ENCODE measurements at regions not wholly inside any gene's neighbourhood (a gene's known extent, or its start where the extent isn't known, plus 50 kb on each side); places are given as distances from the start of the nearest gene placed in this dataset.

DNA sequence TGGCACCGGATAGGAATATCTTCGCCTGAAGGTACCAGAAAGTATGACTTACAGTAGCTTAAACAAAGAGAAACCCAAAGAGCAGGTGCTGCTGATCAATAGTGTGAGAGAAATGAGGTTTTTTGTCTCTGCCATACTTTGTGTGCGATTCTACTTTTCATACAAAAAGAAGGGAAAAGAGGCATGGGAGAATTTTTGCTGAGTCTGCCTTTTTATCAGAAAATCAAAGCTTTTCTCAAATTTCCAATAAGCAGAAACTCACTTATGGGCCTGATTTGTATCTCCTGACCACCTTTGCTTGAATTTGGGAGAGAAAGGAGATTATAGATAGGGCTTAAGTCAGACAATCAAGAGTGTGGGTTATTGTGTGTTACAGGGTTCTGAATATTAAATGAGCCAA is 65.5 kb upstream of the TAF11L2 start (continued):
- TF ChIP-seq, protein P1, sequence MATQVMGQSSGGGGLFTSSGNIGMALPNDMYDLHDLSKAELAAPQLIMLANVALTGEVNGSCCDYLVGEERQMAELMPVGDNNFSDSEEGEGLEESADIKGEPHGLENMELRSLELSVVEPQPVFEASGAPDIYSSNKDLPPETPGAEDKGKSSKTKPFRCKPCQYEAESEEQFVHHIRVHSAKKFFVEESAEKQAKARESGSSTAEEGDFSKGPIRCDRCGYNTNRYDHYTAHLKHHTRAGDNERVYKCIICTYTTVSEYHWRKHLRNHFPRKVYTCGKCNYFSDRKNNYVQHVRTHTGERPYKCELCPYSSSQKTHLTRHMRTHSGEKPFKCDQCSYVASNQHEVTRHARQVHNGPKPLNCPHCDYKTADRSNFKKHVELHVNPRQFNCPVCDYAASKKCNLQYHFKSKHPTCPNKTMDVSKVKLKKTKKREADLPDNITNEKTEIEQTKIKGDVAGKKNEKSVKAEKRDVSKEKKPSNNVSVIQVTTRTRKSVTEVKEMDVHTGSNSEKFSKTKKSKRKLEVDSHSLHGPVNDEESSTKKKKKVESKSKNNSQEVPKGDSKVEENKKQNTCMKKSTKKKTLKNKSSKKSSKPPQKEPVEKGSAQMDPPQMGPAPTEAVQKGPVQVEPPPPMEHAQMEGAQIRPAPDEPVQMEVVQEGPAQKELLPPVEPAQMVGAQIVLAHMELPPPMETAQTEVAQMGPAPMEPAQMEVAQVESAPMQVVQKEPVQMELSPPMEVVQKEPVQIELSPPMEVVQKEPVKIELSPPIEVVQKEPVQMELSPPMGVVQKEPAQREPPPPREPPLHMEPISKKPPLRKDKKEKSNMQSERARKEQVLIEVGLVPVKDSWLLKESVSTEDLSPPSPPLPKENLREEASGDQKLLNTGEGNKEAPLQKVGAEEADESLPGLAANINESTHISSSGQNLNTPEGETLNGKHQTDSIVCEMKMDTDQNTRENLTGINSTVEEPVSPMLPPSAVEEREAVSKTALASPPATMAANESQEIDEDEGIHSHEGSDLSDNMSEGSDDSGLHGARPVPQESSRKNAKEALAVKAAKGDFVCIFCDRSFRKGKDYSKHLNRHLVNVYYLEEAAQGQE (IDR thresholded peaks at IDR 0.05; ENCODE audit: unreplicated experiment): no peak
- no peak for TF ChIP-seq POLR2AphosphoS5 (IDR thresholded peaks at IDR 0.05; ENCODE audit: low read depth)

DNA sequence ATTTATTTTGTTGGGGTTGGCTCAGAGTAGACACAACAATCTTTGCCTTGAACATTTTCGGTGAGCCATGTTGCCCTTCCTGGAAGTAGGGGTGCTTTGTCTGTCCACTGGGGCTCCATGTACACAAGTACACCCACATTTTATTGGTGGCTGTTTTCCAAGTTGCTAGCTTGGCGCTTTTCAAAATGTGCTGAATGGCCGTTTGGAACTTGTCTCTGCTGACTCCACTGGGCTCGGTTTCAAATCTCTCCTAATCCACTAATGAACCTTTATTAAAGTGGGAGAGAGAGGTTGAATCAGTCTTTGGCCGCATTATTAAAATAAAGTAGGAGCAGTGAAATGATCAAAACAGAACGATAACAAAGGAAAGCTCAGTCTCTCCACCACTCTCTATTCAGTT is 64.6 kb upstream of the TAF11L2 start:
- DNase-seq (ENCODE audit: low spot score) (no peak), ATAC-seq (no peak)
- Histone ChIP-seq H3K9me2 (ENCODE audit: insufficient read depth) (peaks cover 4% of the 10 kb centered on the region; the same call in 1 of the 2 replicates), H2AFZ (no peak overlapping the region), H3K4me2 (no peak overlapping the region), H3K4me1 (ENCODE audit: insufficient read depth) (peaks cover 17% of the 10 kb centered on the region), H3K27ac (ENCODE audit: low read depth) (no peak overlapping the region), H3K4me3 (no peak overlapping the region), H3F3A (replicated peaks; ENCODE audit: low read depth) (no peaks in the 10 kb centered on the region), H3K79me2 (replicated peaks; ENCODE audit: insufficient read depth) (no peaks in the 10 kb centered on the region), H3K36me3 (ENCODE audit: insufficient read depth) (no peaks in the 10 kb centered on the region), H3K27me3 (ENCODE audit: insufficient read depth) (no peaks in the 10 kb centered on the region), H4K20me1 (replicated peaks; ENCODE audit: insufficient read depth) (no peaks in the 10 kb centered on the region)
- no peak for TF ChIP-seq EZH2 (IDR thresholded peaks at IDR 0.05; ENCODE audit: low read depth, unreplicated experiment)
- no peak overlapping the region for H3K27ac Mint-ChIP-seq
- peaks cover 14% of the 10 kb centered on the region for H3K4me1 Mint-ChIP-seq
- no peaks in the 10 kb centered on the region; the same call in 2 of the 3 replicates for H3K9me3 Mint-ChIP-seq
- no peaks in the 10 kb centered on the region for H3K27me3 Mint-ChIP-seq (ENCODE audit: insufficient read depth, low read depth, poor library complexity)
- H3K36me3 Mint-ChIP-seq (ENCODE audit: low read depth): no peaks in the 10 kb centered on the region
- no peak overlapping the region for H3K4me3 Mint-ChIP-seq

DNA sequence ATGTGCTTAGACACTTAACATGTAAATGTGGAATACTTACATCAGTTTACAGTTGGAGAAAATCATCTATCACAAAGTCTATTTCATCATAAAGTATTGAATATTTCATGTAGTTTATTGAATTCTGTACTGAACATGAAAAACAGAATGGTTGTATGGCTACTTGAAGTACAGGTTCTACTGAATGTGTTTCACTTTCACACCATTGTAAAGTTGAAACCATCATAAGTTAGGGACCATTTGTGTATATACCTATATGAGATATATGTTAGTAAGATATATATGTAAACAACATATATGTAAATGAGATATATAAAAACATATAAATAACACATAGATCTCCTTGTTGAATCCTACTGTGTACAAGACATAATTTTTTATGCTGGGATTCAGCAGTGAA is 63.0 kb upstream of the TAF11L2 start:
- Mint-ChIP-seq H3K27me3 (ENCODE audit: insufficient read depth, low read depth, poor library complexity) (no peaks in the 10 kb centered on the region), H3K9me3 (no peaks in the 10 kb centered on the region; the same call in 2 of the 3 replicates), H3K36me3 (ENCODE audit: low read depth) (no peaks in the 10 kb centered on the region), H3K4me3 (no peak overlapping the region), H3K27ac (no peak overlapping the region), H3K4me1 (peaks cover 7% of the 10 kb centered on the region; the same call in 1 of the 3 replicates)
- Histone ChIP-seq H4K20me1 (replicated peaks; ENCODE audit: insufficient read depth) (no peaks in the 10 kb centered on the region), H3K27ac (ENCODE audit: low read depth) (no peak overlapping the region), H3F3A (replicated peaks; ENCODE audit: low read depth) (no peaks in the 10 kb centered on the region), H3K27me3 (ENCODE audit: insufficient read depth) (no peaks in the 10 kb centered on the region), H3K4me1 (ENCODE audit: insufficient read depth) (peaks cover 13% of the 10 kb centered on the region; the same call in 1 of the 2 replicates), H3K36me3 (ENCODE audit: insufficient read depth) (no peaks in the 10 kb centered on the region), H3K9me2 (ENCODE audit: insufficient read depth) (no peaks in the 10 kb centered on the region), H2AFZ (no peak overlapping the region), H3K4me3 (no peak overlapping the region), H3K79me2 (replicated peaks; ENCODE audit: insufficient read depth) (no peaks in the 10 kb centered on the region), H3K4me2 (no peak overlapping the region)
- no peak for ATAC-seq
- DNase-seq (ENCODE audit: low spot score): no peak
- TF ChIP-seq, protein P2, sequence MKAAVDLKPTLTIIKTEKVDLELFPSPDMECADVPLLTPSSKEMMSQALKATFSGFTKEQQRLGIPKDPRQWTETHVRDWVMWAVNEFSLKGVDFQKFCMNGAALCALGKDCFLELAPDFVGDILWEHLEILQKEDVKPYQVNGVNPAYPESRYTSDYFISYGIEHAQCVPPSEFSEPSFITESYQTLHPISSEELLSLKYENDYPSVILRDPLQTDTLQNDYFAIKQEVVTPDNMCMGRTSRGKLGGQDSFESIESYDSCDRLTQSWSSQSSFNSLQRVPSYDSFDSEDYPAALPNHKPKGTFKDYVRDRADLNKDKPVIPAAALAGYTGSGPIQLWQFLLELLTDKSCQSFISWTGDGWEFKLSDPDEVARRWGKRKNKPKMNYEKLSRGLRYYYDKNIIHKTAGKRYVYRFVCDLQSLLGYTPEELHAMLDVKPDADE (IDR thresholded peaks at IDR 0.05): no peak
- TF ChIP-seq EZH2phosphoT487 (IDR thresholded peaks at IDR 0.05; ENCODE audit: unreplicated experiment) (no peak), ZNF331 (CRISPR knock-in tag; IDR thresholded peaks at IDR 0.05; ENCODE audit: low read depth) (no peak), POLR2AphosphoS5 (IDR thresholded peaks at IDR 0.05; ENCODE audit: low read depth) (no peak), JUNB (IDR thresholded peaks at IDR 0.05; ENCODE audit: unreplicated experiment) (no peak), STAT1 (IDR thresholded peaks at IDR 0.05; ENCODE audit: unreplicated experiment) (no peak)
- TF ChIP-seq, protein P1 (IDR thresholded peaks at IDR 0.05; ENCODE audit: unreplicated experiment): no peak
- TF ChIP-seq, protein P3, sequence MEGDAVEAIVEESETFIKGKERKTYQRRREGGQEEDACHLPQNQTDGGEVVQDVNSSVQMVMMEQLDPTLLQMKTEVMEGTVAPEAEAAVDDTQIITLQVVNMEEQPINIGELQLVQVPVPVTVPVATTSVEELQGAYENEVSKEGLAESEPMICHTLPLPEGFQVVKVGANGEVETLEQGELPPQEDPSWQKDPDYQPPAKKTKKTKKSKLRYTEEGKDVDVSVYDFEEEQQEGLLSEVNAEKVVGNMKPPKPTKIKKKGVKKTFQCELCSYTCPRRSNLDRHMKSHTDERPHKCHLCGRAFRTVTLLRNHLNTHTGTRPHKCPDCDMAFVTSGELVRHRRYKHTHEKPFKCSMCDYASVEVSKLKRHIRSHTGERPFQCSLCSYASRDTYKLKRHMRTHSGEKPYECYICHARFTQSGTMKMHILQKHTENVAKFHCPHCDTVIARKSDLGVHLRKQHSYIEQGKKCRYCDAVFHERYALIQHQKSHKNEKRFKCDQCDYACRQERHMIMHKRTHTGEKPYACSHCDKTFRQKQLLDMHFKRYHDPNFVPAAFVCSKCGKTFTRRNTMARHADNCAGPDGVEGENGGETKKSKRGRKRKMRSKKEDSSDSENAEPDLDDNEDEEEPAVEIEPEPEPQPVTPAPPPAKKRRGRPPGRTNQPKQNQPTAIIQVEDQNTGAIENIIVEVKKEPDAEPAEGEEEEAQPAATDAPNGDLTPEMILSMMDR (conservative IDR thresholded peaks at IDR 0.05; ENCODE audit: low read depth in 2 of 2): no peak

Data from GM23338 (cell line).